CD4-positive, alpha-beta T cell treated with Interleukin-1 beta for 1 hour (primary cell): ENCODE measurements at regions not wholly inside any gene's neighbourhood (a gene's known extent, or its start where the extent isn't known, plus 50 kb on each side); places are given as distances from the start of the nearest gene placed in this dataset.
"Not testable (repeated sequence)": the region's sequence is repeated elsewhere in the genome, so short reads cannot be mapped to it uniquely, and the experiment has no call there.

Experiments used
- DNase-seq, 2 donors: peaks; one replicate each; pipeline ENCODE4 v3.0.0-alpha.2; 2020 to 2022

GRCh38 chr9:28502189-28502588, 928.9 kb upstream of the C9orf72 start:
- DNase-seq = no peak

DNA sequence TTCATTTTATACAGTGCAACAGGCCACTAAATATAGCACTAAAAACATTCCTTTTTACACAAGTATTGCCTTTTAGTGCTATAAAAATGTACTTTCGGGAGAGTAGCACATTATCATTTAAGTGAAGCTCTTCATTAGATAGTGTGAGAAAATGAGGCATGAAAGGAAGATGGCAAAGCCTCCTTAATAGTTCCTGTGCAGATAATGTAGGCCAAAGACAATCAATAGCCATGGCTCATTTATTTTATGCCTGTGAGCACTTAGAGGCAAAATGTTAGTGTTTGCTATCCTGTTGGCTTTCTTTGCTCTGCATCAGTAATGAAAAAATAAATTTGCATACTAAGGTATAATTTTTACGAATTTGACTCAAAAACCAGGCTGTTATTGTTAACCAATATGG, 929.5 kb upstream of the C9orf72 start:
- no peak for DNase-seq

- no peak for DNase-seq
Measured at GRCh38 chr9:28503573-28503972, 930.3 kb upstream of the C9orf72 start.

DNA sequence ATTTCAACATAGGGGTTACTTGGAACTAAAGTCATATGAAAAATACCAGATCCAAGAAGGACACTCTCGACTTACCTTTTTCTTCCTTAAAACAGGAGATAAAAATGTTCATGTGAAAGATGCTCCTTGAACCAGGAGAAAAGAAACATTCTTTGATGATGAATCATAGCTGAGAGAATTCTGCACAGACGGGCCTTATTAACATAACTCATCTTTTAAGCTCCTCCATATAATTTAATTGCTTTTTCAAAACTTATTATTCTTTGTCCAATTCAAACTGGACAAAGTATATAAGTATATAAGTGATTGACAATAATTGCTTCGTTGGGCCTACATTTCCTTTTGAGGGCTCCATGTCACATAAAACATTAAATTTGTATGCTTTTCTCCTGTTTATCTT, 945.2 kb upstream of the C9orf72 start:
- DNase-seq = no peak

DNA sequence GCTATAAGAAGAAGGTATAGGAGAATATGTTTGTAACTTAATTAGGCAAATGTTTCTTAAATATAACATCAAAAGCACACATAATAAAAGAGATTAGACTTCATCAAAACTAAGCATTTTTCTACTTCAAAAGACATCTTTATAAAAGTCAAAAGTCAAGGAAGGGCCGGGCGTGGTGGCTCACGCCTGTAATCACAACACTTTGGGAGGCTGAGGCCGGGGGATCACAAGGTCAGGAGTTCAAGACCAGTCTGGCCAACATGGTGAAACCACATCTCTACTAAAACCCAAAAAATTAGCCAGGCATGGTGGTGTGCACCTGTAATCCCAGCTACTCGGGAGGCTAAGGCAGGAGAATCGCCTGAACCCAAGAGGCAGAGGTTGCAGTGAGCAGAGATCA, 951.0 kb upstream of the C9orf72 start:
- DNase-seq = not testable (repeated sequence)

- no peak for DNase-seq
Measured at GRCh38 chr9:28528049-28528448, 954.8 kb upstream of the C9orf72 start.

GRCh38 chr9:28538132-28538531, 964.9 kb upstream of the C9orf72 start:
- no peak for DNase-seq

DNA sequence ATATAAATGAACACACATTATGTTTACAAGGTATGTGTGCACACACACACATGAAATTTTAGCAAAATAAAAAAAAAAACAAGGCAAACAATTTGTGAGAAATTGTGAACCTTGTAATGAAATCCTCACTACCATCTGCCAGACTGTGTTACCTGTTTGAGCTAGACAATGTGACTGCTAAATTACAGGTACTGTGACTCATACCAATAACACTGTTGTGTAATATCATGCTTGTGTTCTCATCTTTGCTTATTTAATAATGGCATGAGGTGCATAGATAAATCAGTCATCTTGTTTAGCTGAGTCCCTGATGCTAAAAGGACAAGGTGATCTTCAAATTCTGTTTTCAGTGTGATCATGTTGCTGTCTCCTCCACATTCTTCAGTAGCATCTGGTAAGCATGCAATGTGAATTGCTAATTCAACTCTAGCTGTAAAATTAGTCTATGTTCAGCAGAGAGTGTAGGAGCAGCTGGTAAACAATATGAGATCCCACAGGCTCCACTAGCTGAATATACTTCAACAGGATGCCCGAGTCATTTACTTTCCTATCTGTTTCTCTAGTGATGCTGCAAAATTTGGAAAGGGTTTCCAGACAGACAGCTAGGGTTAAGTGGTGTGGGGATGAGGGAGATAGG, 966.3 kb upstream of the C9orf72 start:
- DNase-seq = no peak

DNA sequence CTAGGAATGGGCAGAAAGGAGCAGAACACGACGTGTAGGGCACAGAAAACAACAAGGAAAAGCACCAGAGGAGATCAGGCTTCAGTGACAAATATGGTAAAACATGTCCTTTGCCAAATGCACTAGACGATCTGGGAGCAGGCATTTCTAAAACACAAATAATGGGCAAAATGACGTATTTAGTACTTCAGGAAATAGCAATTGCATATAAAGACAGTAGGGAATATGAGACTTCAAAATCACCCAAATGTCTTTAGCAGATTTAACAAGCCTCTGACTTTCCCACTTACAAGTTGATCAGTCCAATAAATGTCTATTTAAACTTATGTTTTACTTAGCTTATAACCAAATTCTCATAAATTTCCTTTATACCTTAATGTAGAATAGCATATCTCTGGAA, 969.6 kb upstream of the C9orf72 start:
- DNase-seq = no peak

DNA sequence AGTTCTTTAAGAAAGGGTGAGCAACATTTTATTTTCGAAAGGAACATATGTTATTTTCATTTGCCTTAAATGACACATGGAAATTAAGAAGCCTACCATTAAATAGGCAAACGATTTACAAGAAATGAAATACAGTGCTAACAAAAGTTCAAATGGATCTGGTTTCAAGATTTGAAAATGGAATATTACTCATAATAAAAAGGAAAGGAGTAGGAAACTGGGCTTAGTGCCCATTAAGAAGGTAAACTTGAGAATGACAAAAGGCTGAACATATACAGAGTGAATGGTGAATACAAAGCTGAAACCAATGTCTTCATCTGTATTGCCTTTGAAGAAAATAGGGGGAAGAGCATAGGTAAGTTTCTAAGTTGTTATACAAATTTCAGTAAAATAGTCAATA, 974.2 kb upstream of the C9orf72 start:
- DNase-seq = no peak

GRCh38 chr9:28563291-28563934, 990.1 kb upstream of the C9orf72 start:
- DNase-seq = no peak

DNA sequence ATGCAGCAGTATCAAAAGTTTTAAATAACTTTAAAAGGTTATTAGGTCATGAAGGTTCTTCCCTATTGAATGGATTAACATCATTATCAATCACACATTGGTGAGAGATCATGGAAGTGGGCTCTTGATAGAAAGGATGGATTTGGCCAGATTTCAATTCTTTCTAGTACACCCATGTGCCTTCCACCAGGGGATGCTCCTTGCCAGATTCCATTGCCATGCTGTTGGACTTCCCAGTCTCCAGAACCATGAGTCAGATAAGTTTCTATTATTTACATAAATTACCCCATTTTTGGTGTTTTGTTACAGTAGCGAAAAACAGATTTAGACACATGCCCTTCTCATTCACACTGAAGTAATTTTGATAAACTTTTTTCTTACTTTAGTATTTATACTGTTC, 1010.6 kb upstream of the C9orf72 start:
- no peak for DNase-seq

GRCh38 chr9:28584542-28584941, 1011.3 kb upstream of the C9orf72 start:
- DNase-seq = no peak

DNA sequence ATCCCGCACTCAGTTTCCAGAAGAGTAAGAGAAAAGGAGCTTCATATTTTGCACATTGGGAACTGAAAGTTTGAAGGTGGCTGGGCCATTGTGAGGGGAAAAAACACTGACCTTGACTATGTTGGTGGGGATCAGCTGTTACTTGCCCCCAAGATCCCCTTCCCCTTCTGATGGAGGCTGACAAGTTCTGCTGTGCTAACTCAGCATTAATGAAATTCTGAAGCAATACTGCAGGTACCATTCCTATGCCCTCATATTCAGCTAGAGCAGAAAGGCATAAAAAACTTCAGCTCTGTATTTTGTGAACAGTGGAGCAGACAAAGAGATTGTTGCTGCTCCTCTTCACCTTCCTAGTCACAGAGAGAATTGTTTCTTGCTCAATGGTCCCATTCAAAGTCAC, 1013.8 kb upstream of the C9orf72 start:
- DNase-seq = no peak

DNA sequence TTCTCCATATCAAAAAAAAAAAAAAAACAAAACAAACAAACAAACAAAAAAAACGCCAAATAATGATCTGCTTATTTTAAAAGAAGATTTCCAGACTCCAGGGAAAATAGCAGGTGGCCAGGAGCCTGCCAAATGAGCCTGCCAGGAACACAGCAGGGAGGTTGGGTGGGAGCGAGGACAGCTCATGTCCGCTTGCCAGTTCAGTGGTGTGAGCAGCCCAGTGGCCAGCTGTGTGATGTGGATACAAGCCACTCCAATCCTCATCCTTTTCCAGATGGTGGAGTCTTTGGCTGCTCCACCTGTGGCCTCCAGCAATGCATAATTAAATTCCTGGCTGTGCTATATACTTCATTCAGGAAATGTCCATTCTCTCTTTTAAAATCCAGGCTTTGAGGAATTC, 1025.1 kb upstream of the C9orf72 start:
- no peak for DNase-seq

DNA sequence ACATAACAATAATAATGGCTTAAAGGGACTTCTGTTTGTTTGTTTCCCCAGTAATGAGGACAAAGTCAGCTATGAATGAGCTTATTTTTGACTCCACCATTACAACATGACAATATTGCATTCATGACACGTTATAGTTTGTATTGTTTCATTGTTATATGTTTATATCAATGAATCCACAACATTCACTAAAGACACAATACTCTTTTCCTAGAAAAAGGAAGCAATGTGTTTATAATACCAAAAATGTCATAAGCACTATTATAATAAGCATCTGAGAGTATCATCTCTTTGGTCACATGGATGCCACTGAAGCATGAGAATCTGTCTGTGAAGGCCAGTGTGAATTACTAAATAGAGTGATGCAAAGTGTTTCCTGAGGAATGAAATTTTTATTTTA, 1026.9 kb upstream of the C9orf72 start:
- no peak for DNase-seq

DNA sequence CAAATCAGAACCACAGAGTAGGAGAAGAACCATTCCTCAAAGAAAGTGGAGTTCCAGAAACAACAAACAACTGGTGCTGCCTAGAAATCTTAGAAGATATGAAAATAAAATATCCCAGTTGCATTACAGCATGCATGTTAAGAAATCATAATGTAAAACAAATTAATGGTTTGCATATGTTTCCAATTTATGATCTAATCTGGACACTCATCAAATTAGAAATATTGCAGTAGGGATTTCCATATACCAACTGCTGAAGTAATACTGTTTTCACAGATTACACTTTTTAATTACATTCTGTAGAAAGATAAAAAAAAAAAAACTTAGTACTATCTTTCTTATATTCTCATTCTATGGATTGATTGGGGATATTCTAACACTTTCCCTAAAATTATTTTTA, 1034.6 kb upstream of the C9orf72 start:
- DNase-seq = no peak

DNA sequence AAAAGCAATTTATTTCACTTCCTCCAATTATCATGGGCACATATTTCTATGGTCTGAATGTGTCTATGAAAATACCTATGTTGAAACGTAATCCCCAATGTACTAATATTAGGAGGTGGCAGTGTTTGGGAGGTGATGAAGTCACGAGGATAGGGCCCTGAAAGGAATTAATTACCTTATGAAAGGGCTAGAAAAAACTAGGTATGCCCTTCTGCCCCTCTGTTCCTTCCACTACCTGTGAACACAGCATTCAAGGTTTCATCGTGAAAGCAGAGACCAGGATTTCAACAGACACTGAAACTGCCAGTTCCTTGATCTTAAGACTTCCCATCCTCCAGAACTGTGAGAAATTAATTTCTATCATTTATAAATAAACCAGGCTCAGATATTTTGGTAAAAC, 1037.1 kb upstream of the C9orf72 start:
- DNase-seq = no peak

DNA sequence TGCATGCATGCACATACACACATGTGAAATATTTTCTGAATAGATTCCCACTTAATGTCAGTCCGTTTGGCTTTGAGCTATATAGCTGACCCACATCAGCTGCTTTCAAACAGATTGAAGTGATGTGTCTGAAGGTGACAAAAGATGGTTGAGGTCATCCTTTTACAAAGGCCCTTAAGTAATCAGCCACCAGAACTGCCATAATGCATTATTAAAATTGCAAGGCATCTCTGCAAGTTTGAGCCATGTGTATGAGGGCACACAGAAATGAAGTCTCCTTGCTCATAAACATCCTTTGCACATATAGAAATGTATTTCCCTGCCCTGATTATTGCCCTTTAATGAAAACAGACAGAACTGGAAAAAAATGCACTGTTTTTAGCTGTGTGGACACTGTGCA, 1043.0 kb upstream of the C9orf72 start:
- no peak for DNase-seq

DNA sequence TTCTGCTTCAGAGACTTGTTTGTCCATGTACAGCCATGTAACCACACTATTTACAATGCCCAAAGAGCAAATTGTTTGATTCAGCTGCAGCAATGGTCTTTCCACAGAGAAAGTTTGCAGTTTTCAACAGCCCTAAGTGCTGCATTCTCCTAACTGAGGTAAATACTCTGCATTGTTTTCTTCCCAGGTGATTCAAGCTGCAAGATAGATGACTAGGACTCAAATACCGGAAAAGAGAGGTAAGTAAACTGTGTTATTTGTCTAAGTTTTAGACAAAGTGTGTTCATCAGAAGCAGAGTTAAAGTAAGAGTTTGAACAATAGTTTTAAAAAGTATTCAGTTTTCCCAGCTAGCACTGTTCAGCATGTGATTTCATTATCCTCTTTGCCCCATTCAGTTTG, 1046.7 kb upstream of the C9orf72 start:
- no peak for DNase-seq

DNA sequence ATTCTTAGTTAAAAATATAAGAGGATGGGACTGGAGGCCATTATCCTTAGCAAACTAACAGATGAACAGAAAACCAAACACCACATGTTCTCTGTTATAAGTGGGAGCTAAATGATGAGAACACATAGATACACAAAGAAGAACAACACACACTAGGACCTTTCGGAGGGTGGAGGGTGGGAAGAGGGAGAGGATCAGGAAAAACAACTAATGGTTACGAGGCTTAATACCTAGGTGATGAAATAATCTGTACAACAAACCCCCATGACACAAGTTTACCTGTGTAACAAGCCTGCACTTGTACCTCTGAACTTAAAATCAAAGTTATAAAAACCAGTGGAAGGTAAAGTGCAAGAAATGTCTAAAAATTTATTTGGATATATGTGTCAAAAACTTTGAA, 1047.4 kb upstream of the C9orf72 start:
- no peak for DNase-seq

DNA sequence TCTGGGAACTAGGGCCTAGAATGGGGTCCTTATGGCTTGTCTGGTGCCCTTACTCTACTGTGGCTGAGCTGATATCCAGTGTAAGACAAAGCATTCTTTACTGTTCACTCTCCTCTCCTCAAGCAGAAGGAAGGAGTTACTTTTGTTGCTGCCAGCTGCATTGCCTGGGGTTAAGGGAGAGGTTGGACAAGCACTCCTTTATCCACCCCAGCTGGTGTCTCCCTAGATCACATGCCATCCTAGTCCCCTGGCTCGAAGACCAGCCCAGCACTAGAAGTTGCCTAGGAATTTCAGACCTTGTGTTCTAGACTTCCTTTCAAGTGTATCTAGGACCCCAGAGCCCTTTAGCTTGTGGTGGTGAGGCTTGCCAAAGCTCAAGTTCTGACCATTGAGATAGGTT, 1051.5 kb upstream of the C9orf72 start:
- no peak for DNase-seq

DNA sequence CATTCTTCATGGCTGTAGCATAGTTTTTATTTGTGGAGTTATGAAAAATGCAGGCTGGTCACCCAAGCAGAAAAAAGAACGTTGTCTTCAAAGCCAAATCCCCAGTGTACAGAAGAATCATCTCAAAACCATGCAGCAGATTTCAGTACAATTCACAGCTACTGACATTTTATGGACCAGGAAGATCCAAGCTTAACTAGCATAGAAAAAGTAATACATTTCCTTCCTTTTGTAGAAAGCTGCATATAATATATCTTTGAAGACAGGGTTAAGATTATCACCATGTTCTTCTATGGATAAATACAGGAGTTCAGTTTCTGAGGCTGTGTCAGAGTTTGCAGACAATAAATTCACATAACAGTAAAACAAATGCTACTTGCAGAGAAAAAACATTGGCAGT, 1054.8 kb upstream of the C9orf72 start:
- no peak for DNase-seq

DNA sequence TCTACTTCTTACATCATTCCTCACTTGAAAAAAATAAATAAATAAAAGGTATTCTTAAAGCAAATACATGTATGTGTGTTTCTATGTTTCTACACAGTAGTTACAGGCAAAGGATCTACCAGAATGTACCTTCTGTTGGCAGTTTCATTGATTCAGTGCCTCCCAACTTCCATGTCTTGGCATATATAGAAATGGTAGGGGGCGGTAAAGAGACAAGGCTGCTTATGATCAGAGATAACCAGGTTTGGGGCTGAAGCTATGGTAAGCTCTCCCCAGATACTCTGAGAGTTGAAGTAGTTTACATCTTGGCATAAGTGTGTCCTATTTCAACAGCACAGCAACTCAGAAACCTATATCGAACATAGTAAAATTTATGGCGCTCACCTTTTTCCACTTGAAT, 1075.4 kb upstream of the C9orf72 start:
- no peak for DNase-seq

DNA sequence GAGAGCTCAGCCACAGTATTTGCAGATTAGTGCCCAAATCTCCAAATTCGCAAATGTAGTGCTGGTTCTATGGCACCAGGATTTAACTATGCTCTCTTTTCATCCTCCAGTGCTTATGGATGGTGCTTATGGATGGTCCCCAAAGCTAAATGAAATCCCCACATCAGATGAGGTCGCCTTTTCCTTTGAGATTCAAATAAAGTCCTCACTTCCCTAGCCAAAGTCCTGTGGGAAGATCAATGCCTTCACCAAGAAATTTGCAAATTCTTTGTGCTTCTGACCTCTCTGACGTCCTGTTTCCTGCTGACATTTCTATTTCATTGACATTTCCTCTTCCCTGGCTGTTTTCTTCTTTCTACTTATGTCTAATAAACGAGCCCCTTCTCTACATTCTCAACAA, 1077.0 kb upstream of the C9orf72 start:
- no peak for DNase-seq
